Bone marrow (tissue), 2 donors: ENCODE measurements at regions not wholly inside any gene's neighbourhood (a gene's known extent, or its start where the extent isn't known, plus 50 kb on each side); places are given as distances from the start of the nearest gene placed in this dataset.
"Not testable (repeated sequence)": the region's sequence is repeated elsewhere in the genome, so short reads cannot be mapped to it uniquely, and the experiment has no call there.

Source experiments
- DNase-seq, 2 donors: peaks; one replicate each; lab custom pipeline; 2025; lab: John Stamatoyannopoulos, UW

DNA sequence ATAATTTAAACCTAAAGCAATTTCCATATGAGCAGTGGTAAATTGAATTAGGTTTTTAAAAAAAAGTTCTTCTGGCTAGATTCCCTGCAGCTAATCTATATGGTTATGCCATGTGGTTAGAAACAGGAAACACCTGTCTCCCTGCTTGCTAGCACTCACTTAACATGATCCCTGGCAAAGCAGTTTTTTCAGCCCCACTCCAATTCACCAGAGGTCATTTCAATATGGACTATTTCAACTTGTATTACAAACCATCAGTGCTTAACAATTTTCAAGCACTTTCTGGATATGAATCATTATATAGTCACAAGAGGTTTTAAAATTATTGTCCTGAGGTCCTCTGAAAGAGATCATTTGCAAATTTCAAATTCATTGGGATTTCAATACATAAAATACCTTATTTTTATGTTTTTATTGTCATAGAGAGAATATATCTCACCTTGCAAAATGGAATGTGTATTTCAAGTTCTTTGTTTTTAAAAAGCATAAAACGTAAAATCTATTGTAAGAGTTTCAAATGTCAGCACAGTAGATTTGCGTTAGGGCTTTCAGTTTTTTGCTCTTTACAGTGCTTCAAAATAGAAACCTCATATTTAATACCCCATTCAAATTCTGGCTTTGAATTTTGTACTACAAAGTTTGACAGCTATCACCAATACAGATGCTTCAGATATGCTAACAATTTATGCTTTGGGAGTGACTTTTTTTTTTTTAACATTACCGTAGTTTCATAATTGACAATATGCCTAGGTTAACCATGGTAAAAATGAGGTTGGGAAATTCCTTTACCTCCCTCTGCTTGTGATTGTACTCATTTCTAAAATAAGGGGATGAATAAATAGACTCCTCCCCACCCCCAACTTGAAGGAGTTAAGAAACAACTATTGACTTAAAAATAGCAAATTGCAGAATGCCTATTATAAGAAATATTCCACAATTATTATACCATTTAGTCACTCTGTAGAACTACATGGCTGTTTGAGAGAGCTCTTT lies 117.5 kb upstream of the HGF start:
- DNase-seq, result peak in 1 of 2 donors; percentile 50

DNA sequence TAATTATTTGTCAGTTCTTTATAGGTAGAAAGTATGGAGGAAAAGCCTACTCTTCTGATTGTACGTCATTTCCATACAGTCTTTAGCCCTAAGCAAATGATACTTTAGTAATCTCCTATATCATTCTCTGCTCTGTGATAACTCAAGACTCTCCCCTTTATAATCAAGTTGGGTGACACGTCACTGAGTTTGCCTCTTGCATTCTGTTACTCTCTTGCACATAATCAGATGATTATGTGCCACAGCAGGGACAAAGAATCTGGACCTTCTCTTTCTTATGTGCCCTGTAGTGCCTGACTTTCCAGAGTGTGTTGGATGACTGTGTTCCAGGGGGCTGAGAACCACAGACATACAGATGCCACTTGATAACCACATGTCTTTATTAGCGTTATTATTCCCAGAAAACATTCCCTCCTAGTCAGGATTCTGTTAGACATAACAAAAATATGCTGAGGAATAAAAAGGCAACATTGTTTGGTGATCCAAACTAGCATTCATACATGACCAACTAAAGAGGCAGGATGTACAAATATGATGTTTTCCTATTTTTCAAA lies 116.4 kb upstream of the HGF start:
- DNase-seq, result no peak

DNA sequence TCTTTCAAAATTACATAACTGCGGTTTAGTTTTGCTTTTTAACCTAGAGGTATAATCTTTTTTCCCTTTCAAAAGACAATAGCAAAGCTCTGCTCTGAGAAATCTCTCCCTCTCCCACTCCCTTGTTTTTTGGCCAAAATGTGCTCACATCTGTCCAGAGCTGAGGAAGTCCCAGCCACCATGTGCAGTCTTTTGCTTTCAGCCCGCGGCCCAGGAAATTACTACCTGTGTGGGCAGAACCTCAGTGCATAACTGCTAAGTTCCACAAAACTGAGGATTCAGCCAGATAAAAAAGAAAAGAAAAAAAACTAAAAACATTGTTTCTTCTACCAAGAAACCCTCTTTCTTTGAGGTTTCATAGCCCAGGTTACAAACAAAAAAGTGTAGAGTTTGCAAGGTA lies 115.0 kb upstream of the HGF start:
- no peak for DNase-seq

DNA sequence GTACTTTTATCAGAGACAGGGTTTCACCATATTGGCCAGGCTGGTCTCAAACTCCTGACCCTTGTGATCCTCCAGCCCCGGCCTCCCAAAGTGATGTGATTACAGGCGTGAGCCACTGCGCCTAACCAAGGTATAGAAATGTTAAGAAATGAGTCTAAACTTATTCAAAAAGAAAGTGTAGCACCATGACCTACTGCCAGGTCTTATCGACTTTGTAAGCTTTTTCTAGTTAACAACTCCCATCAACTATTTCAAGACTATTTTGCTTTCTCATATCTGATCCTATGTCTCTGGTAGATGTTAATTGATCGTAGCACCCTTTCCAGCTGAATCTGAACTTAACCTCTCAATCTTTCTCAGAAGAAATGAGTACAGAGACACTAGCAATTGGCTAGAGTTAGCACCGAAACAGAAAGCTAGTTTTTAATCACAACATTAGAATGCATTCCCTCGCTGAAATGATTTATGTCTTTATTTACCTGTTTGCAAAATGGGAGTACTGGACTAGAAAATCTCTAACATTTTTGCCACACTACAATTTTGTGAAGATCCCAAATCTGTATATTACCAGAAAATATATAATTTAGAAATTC lies 114.0 kb upstream of the HGF start:
- no peak for DNase-seq

DNA sequence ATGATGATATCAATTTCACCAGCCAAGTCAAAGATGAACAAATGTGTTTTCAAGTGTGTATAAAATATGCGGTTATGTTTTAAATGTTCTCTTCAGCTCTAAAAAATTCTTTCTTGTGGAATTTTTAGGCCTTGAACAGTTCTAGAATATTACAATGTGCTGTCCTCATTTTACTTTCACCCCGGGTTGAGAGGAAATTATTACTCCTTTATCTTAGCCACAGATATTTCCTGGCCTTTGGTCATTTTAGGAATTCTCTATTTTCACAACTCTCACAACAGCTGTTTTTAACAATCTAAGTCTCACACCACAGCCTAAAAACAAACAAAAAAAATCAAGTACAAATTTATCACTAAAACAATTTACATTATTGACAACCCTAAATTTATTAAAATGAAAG lies 112.2 kb upstream of the HGF start:
- no peak for DNase-seq

DNA sequence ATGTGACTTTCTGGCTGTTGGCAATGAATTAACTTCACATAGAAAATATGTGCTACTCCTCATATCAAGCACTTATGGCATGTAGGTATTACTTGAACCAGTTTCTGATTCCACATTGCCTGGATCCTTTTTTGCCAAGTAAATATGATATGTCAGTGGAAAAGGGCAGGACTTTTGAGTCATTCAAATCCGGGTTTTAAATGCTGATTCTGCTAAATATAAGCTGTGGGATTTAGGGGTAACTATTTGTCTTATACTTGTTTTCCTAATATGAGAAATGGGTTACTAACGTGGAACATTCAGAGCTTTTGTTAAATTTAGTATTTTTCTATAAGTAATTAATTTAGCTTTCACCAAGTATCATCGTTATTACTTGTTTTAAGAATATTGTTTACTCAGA lies 108.0 kb upstream of the HGF start:
- no peak for DNase-seq

DNA sequence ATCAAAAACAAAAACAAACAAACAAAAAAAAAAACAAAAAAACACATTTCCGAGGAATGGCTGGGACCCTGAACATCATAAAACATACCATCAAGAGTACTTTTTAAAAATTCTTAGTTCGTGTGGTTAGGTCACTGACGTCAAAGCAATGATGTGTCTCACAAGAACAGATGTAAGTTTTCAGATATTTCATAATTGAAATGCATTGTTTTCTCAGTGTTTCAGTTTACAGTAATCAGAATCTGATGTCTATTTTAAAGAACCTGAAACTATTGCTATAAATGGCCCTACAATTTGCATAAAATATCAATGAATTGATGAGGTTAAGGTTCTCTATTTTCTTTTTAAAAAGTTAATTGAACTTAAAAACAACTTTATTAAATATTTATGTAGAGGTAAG lies 103.7 kb upstream of the HGF start:
- DNase-seq, result no peak

DNA sequence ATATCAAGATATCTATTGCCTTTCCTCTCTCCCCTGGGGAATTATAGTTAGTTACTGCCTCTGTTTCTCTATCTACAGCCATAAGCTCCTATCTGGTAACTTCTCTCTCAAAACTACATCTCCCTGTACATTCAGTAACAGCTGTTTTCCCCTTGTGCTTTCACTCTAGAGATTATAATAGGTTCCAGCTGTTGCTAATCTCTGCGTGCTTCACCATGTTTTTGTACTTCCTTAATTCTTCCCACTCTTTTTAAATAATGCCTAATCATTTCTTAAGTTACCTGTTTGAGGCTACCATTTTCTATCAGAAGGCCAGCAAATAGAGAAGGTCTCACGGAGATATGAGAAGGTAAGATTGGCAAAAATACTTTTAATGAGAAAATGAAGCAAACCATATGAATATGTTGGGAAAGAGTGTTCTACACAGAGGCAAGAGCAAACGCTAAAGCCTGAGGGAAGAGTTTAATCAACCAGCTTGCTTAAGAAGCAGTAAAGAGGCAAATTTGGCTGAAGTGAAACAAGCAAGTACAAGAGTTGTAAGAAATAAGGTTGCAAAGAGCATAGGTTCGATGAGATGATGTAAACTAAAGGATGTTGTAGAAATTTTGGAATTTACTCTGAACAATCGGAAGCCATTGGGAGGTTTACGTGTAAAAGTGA lies 101.9 kb upstream of the HGF start:
- DNase-seq, result no peak

DNA sequence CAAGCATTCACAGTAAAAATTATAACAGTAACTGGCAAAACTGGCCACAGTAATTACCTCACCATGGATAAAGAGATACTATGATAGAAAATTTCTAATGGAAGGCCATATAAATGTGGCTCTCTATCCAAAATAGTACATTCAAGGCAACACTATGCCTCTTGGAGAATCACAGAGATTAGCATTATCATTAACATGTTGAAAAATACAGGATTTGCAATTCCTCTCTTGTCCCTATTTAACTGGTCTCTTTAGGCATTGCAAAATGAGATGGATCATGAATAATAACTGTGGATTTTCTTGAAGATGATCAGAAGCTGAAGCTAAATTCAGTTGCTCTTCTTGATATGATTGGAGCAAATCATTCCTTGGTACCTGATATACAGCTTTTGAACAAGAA lies 100.8 kb upstream of the HGF start:
- no peak for DNase-seq

DNA sequence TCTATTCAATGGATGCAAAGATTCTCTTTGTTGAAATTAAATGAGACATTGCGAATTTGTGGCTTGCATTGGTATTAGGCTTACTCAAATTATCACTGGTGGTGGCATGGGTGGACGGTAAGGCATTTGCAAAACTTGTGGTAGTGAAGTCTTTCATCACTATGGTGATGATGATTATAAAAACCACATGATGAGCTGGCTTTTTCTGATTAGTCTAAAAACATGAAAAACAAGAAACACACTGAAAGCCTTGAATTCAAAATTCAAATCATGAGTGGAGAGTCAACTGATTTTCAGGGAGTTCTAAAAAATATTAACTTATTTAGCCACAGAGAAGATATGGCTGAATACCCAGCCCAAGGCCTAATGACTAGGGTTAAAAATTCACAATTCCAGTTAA lies 99.8 kb upstream of the HGF start:
- no peak for DNase-seq

DNA sequence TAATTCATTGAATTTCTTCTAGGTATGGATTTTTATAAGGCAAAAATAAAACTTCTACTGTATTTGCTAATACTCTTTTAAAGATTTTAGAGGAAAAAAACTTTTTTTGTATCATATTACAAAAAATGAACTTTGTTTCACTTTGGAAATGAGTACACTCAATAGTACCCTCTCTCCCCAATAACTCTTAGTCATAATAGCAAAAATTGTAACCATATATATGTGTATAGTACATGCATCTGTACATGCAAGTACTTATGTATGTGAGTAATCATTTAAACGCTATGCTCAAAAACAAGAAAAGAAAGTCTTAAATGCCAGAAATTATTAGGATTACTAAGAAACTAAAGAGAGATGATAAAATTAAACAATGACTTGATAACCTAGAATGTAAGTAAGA lies 95.9 kb upstream of the HGF start:
- DNase-seq, result no peak

DNA sequence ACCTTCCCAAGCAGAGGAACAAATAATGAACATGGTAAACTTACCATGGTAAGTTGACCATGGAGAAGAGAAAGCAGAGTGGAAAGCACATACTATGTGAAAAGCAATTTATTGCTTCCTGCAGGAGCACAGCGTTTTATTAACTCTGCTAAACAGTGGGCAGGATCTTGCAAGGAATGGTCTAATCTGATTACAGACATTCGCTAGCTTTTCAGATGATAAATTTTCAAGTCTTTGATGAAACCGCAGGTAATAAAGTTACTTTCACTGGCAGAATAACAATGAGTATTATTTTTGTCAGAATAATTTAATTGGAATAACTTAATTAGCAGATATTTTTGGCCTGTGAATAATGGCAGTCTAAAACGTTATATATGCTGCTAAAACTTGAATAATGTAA lies 89.6 kb upstream of the HGF start:
- DNase-seq, result no peak

DNA sequence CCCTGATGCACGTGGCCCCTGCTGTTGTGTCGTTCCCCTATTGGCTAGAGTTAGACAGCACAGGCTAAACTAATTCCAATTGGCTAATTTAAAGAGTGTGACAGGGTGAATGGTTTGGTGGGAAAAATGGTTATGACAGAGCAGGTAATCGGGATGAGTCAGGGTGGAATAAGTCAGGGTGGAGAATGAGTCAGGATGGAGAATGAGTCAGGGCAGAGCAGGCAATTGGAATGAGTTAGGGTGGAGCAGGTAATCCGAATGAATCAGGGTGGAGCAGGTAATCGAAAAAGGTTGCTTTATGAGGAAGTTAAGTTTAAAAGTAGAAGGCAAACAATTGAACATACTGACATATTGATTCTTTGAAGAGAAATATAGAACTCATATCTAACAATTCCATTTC lies 89.0 kb upstream of the HGF start:
- DNase-seq, result not testable (repeated sequence)

DNA sequence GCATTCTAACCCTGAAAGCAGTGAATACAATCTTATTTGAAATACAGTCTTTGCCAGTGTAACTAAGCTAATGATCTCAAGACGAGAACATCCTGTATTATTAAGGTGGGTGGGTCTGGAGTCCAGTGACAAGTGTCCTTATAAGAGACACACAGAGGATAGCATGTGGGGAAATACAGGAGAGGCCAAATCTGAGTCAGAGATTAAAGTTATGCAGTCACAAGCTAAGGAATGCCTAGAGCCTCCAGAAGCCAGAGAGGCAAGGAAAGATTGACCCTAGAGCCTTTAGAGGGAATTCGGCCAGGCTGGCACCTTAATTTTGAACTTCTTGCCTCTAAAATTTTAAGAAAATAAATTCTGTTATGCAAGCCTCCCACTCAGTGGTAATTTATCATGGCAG lies 87.5 kb upstream of the HGF start:
- DNase-seq, result no peak

DNA sequence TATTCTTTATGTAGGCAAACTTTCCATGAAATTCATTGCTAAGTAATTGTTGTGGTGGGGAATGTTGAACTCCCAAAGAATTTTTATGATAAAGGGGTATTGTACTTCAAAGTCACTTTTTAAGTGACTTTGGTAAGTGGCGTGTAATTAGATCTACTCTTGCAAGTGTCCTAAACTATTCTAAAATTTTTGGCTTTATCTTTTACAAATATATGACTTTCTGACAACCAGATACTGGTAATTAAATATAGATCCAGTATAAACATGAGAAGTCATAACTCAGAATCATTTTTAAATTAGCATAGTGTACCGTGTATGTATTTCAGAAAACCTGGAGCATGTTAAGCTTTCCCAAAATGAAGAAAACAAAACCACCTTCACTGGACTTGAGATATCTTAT lies 84.7 kb upstream of the HGF start:
- no peak for DNase-seq

DNA sequence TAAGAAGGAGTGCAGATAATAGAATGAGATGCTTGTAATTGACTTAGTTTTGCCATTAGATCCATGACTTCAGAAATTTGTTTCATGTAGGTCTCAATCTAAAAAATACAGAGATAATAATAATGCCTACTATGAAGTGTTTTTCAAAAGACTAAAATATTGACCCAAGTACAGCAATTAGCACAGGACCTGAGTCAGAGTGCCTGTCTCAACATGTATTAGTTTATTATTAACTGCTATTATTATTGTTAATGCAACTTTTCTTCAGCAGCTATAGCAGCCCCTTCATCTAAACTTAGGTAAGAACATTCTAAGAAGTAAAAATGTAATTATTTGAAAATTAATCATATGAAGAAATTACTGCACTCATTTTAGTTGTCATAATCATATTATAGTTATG lies 82.9 kb upstream of the HGF start:
- DNase-seq, result no peak

DNA sequence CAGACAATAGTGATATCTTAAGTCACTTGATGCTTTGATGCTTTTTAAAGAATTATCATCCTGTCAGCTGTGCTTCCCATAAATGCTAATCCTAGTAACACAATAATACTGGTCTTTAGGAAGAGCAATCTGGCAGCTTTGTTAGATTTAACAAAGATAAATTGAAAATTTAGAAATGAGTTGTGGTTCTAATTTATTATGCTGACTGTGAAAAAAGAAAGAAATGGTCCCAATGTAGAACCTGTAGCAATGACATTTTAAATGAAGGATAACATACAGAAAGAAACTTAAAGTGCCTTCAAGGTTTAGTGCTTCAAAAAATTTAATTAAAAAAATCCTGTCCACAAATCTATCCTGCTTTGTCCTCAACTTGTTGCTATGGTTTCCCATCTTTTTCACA lies 81.6 kb upstream of the HGF start:
- DNase-seq, result no peak

DNA sequence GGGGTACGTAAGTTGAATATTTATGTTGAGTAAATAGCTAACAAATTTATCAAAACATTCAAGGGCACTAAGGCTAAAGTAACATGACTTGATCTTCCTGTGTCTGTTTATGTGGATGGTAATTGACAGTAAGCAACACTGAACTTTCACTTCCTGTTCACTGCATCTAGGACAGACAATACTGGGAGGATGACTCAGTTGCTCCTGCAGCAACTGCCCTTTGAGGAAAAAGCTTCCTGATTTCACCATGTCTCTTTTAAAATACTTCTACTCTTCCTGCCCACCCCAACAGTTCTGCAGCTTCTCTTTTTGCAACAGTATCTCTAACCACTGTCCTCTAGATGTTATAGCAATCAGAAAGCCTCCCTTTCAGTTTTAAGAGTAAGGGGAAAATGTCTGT lies 76.6 kb upstream of the HGF start:
- DNase-seq, result peak; percentile 1 to 97

DNA sequence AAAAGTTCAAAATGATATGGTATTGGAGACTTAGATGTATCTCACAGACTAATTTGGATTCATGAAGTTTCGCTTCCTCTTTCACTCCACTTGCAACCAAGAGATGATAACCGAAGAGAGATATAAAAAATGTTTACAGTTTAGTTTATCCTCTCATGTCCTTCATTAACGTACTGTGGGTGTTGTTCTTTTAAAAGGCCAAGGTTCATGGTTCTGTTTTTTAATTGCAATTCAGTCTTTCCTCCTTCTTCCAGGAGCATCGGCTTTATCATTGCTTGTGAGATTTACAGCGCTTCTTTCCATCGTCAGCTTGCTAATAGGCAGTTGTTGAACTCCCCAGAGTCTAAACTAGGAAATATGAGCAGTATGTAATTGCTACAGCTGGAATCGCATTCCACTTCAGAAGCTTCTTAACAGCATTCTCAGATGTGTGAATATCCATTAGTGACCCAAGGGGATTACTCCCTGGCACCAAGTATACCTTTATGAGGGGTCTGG lies 75.9 kb upstream of the HGF start:
- no peak for DNase-seq

DNA sequence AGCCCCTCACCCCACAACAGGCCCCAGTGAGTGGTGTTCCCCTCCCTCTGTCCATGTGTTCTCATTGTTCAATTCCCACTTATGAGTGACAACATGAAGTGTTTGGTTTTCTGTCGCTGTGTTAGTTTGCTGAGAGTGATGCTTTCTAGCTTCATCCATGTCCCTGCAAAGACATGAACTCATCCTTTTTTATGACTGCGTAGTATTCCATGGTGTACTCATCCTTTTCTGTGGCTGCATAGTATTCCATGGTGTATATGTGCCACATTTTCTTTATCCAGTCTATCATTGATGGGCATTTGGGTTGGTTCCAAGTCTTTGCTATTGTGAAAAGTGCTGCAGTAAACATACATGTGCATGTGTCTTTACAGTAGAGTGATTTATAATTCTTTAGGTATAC lies 73.8 kb upstream of the HGF start:
- not testable (repeated sequence) for DNase-seq

DNA sequence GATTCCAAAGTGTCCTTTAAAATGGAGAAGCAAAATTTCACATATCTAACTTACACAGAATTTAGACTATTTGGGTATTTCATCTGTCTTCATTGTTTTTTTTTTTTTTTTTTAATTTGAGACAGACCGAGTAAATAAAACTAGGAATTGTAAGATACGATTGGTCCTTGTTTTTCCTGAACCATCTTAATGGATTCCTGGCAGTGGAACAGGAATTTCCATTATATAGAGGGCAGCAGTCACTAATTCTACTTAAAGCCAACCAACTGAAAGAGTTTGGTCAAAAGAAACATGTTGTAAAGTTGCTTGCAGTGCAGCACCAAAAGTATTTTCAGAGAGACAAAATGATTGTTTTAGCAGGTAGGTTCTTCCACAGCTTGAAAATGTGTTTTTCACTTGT lies 72.5 kb upstream of the HGF start:
- no peak for DNase-seq

DNA sequence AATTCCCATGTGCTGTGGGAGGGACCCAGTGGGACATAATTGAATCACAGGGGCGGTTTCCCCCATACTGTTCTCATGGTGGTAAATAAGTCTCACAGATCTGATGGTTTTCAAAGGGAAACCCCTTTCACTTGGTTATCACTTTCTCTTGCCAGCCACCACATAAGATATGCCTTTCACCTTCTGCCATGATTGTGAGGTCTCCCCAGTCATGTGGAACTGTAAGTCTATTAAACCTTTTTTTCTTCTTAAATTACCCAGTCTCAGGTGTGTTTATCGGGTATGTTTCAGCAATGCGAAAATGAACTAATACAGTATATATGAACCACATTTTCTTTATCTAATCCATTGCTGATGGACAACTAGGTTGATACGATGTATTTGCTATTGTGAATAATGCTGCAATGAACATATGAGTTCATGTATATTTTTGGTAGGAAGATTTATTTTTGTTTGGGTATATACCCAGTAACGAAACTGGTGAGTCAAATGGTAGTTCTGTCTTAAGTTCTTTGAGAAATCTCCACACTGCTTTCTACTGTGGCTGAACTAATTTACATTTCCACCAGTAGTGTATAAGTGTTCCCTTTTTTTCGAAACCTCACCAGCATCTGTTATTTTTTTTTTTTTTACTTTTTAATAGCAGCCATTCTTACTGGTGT lies 70.0 kb upstream of the HGF start:
- no peak for DNase-seq
